Esophagus squamous epithelium (tissue), 4 donors: ENCODE measurements at regions not wholly inside any gene's neighbourhood (a gene's known extent, or its start where the extent isn't known, plus 50 kb on each side); places are given as distances from the start of the nearest gene placed in this dataset.

Experiments used
- POLR2A ChIP-seq, 4 donors: fragments of 450-650 bp; IDR thresholded peaks; one replicate each; pipeline ENCODE4 v1.6.1; 2017; ENCODE audit warnings: antibody characterized with exemption in 4 of 4, mild to moderate bottlenecking in 4 of 4, moderate library complexity in 3 of 4
- TF ChIP-seq, protein P1 (sequence below), 6 experiments: fragments of 450-650 bp in 4 of 6; fragments of 200-600 bp in 2 of 6; sonication (generic) in 2 of 6; IDR thresholded peaks; one replicate each; pipeline ENCODE4 v1.5.1; 2016 to 2019; ENCODE audit warnings: antibody characterized with exemption in 6 of 6, mild to moderate bottlenecking in 4 of 6, moderate library complexity in 4 of 6

DNA sequence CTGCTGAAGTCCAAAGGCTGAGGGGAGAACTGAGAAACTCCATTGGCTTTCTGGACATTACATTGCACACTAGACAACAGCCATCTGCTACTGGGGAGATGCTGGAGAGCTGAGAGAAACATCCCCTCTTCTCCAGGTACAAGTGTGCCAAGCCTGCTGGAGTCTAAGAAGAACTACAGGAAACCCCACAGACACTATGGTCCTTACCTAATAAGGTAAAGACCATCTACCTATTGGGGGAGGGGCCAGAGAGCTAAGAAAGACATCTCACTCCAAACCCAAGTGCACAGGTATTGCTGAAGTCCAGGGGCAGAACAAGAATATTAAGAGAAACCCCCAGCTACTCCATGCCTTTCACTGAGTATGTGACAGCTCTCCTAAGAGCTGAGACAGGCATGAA, 338.7 kb upstream of the NCKAP5 start:
- TF ChIP-seq POLR2A (IDR thresholded peaks at IDR 0.05), result no peak
- TF ChIP-seq, protein P1, sequence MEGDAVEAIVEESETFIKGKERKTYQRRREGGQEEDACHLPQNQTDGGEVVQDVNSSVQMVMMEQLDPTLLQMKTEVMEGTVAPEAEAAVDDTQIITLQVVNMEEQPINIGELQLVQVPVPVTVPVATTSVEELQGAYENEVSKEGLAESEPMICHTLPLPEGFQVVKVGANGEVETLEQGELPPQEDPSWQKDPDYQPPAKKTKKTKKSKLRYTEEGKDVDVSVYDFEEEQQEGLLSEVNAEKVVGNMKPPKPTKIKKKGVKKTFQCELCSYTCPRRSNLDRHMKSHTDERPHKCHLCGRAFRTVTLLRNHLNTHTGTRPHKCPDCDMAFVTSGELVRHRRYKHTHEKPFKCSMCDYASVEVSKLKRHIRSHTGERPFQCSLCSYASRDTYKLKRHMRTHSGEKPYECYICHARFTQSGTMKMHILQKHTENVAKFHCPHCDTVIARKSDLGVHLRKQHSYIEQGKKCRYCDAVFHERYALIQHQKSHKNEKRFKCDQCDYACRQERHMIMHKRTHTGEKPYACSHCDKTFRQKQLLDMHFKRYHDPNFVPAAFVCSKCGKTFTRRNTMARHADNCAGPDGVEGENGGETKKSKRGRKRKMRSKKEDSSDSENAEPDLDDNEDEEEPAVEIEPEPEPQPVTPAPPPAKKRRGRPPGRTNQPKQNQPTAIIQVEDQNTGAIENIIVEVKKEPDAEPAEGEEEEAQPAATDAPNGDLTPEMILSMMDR (IDR thresholded peaks at IDR 0.05), result no peak
